ENCODE measurements at regions not wholly inside any gene's neighbourhood (a gene's known extent, or its start where the extent isn't known, plus 50 kb on each side); places are given as distances from the start of the nearest gene placed in this dataset.

- no peak for TF ChIP-seq NANOG (IDR thresholded peaks at IDR 0.05; ENCODE audit: borderline replicate concordance)
- TF ChIP-seq CTCF (conservative IDR thresholded peaks at IDR 0.05; ENCODE audit: low read depth in 2 of 2) = no peak
- TF ChIP-seq ZNF331 (CRISPR knock-in tag; IDR thresholded peaks at IDR 0.05; ENCODE audit: low read depth) = no peak
- TF ChIP-seq STAT1 (IDR thresholded peaks at IDR 0.05; ENCODE audit: unreplicated experiment) = no peak
- TF ChIP-seq CREB1 (CRISPR knock-in tag; IDR thresholded peaks at IDR 0.05; ENCODE audit: low read depth) = no peak
Observed at GRCh38 chr22:47822422-47822821, 1060.0 kb downstream of the TBC1D22A start (continued).

GRCh38 chr22:47818496-47818895 lies 1056.0 kb downstream of the TBC1D22A start:
- Histone ChIP-seq H3F3A (replicated peaks; ENCODE audit: low read depth) (0 out of 2 replicates have a peak, but pooled peaks cover 4% of the 10 kb centered on the region), H3K27ac (ENCODE audit: low read depth) (no peak overlapping the region), H3K79me2 (replicated peaks; ENCODE audit: insufficient read depth) (no peaks in the 10 kb centered on the region), H3K27me3 (ENCODE audit: insufficient read depth) (no peaks in the 10 kb centered on the region), H3K4me1 (ENCODE audit: insufficient read depth) (no peaks in the 10 kb centered on the region), H4K20me1 (replicated peaks; ENCODE audit: insufficient read depth) (no peaks in the 10 kb centered on the region), H3K4me2 (no peak overlapping the region), H3K4me3 (no peak overlapping the region), H3K9me2 (ENCODE audit: insufficient read depth) (no peaks in the 10 kb centered on the region), H2AFZ (no peak overlapping the region), H3K36me3 (ENCODE audit: insufficient read depth) (no peaks in the 10 kb centered on the region; the same call in none of the 2 replicates)
- H3K4me3 Mint-ChIP-seq = no peak overlapping the region
- peaks cover 3% of the 10 kb centered on the region for H3K27me3 Mint-ChIP-seq (ENCODE audit: insufficient read depth, low read depth, poor library complexity)
- no peak for DNase-seq (ENCODE audit: low spot score)
- no peaks in the 10 kb centered on the region for H3K36me3 Mint-ChIP-seq (ENCODE audit: low read depth)
- H3K4me1 Mint-ChIP-seq = no peaks in the 10 kb centered on the region
- no peak overlapping the region for H3K27ac Mint-ChIP-seq
- H3K9me3 Mint-ChIP-seq = peaks cover 45% of the 10 kb centered on the region
- TF ChIP-seq STAT1 (IDR thresholded peaks at IDR 0.05; ENCODE audit: unreplicated experiment) = no peak
- TF ChIP-seq JUNB (IDR thresholded peaks at IDR 0.05; ENCODE audit: unreplicated experiment) = no peak
- no peak for TF ChIP-seq NANOG (IDR thresholded peaks at IDR 0.05; ENCODE audit: borderline replicate concordance)
- TF ChIP-seq EZH2phosphoT487 (IDR thresholded peaks at IDR 0.05; ENCODE audit: unreplicated experiment) = no peak
- TF ChIP-seq CREB1 (CRISPR knock-in tag; IDR thresholded peaks at IDR 0.05; ENCODE audit: low read depth) = no peak
- no peak for TF ChIP-seq ZNF331 (CRISPR knock-in tag; IDR thresholded peaks at IDR 0.05; ENCODE audit: low read depth)
- no peak for TF ChIP-seq ZNF114 (CRISPR knock-in tag; IDR thresholded peaks at IDR 0.05)
- ATAC-seq = no peak

GRCh38 chr22:47817380-47817779 lies 1054.9 kb downstream of the TBC1D22A start:
- Histone ChIP-seq H3K4me3 (no peak overlapping the region), H3K4me1 (ENCODE audit: insufficient read depth) (no peaks in the 10 kb centered on the region), H3K27me3 (ENCODE audit: insufficient read depth) (no peaks in the 10 kb centered on the region), H3K79me2 (replicated peaks; ENCODE audit: insufficient read depth) (no peaks in the 10 kb centered on the region), H2AFZ (no peak overlapping the region), H3K9me2 (ENCODE audit: insufficient read depth) (no peaks in the 10 kb centered on the region), H3K4me2 (no peak overlapping the region), H3F3A (replicated peaks; ENCODE audit: low read depth) (0 out of 2 replicates have a peak, but pooled peaks cover 4% of the 10 kb centered on the region), H3K36me3 (ENCODE audit: insufficient read depth) (no peaks in the 10 kb centered on the region; the same call in none of the 2 replicates), H4K20me1 (replicated peaks; ENCODE audit: insufficient read depth) (no peaks in the 10 kb centered on the region), H3K27ac (ENCODE audit: low read depth) (no peak overlapping the region)
- Mint-ChIP-seq H3K36me3 (ENCODE audit: low read depth) (no peaks in the 10 kb centered on the region; the same call in 2 of the 3 replicates), H3K4me3 (no peak overlapping the region), H3K27ac (no peak overlapping the region), H3K4me1 (no peaks in the 10 kb centered on the region), H3K27me3 (ENCODE audit: insufficient read depth, low read depth, poor library complexity) (peaks cover 3% of the 10 kb centered on the region), H3K9me3 (peaks cover 44% of the 10 kb centered on the region)
- TF ChIP-seq NANOG (IDR thresholded peaks at IDR 0.05; ENCODE audit: borderline replicate concordance) = no peak
- no peak for TF ChIP-seq REST (IDR thresholded peaks at IDR 0.05; ENCODE audit: unreplicated experiment)
- TF ChIP-seq CREB1 (CRISPR knock-in tag; IDR thresholded peaks at IDR 0.05; ENCODE audit: low read depth) = no peak
- no peak for TF ChIP-seq EZH2phosphoT487 (IDR thresholded peaks at IDR 0.05; ENCODE audit: unreplicated experiment)
- TF ChIP-seq ZNF331 (CRISPR knock-in tag; IDR thresholded peaks at IDR 0.05; ENCODE audit: low read depth) = no peak
- no peak for DNase-seq (ENCODE audit: low spot score)
- ATAC-seq = no peak

All from GM23338 (cell line).